Mucosa of descending colon (tissue), 3 donors: ENCODE measurements at regions not wholly inside any gene's neighbourhood (a gene's known extent, or its start where the extent isn't known, plus 50 kb on each side); places are given as distances from the start of the nearest gene placed in this dataset.

Source experiments
- ATAC-seq: fragments of 200-7000 bp; cut with Tn5 transposase; one replicate; pipeline ENCODE4 v1.9.1; 2020; ENCODE audit warnings: mild to moderate bottlenecking, moderate library complexity
- DNase-seq, 3 donors: peaks; one replicate each; pipeline ENCODE4 v3.0.0-alpha.2; 2020
- H3K36me3 ChIP-seq: fragments of 200-600 bp; one replicate; pipeline ENCODE4 v1.8.0; 2021; ENCODE audit warnings: low read depth, mild to moderate bottlenecking
- H3K4me1 ChIP-seq: fragments of 200-600 bp; one replicate; pipeline ENCODE4 v1.8.0; 2021; ENCODE audit warnings: low read depth, mild to moderate bottlenecking
- H3K4me3 ChIP-seq: fragments of 200-600 bp; one replicate; pipeline ENCODE4 v1.8.0; 2021; ENCODE audit warnings: mild to moderate bottlenecking
- H3K9me3 ChIP-seq: fragments of 200-600 bp; one replicate; pipeline ENCODE4 v1.8.0; 2021; ENCODE audit warnings: mild to moderate bottlenecking
- CTCF ChIP-seq: fragments of 200-600 bp; IDR thresholded peaks from one replicate; pipeline ENCODE4 v1.8.0; 2022; ENCODE audit warnings: antibody characterized with exemption, mild to moderate bottlenecking
- intact Hi-C, 2 donors: fragments of 100-400 bp; cut with DNase I in 1 of 2; cut with micrococcal nuclease in 1 of 2; formaldehyde crosslinking; loops; one replicate each; pipeline versions ENCODE4 v1.11.0 to v1.11.1; 2022; cut with DNase I, micrococcal nuclease
- donor health status: DM: no; HTN: no; CAD: no; lungs with moderate emphysema.
- donor health status: DM: no; HTN: no; CAD: no.
- donor health status: DM: no; HTN: yes; CAD: no.

- ATAC-seq, result no peak
- TF ChIP-seq CTCF, result no peak
- no peak for DNase-seq
- Histone ChIP-seq H3K4me3 (no peak overlapping the region), H3K36me3 (no peaks in the 10 kb centered on the region), H3K4me1 (no peaks in the 10 kb centered on the region), H3K9me3 (peaks cover 6% of the 10 kb centered on the region)
- intact Hi-C loops, result no loop called here
Measured at GRCh38 chr19:30271816-30272215, 100.4 kb upstream of the ZNF536 start.

GRCh38 chr19:30272554-30272953, 99.6 kb upstream of the ZNF536 start:
- intact Hi-C loops, result no loop called here
- no peak for ATAC-seq
- Histone ChIP-seq H3K4me1 (no peaks in the 10 kb centered on the region), H3K9me3 (peaks cover 6% of the 10 kb centered on the region), H3K4me3 (no peak overlapping the region), H3K36me3 (no peaks in the 10 kb centered on the region)
- DNase-seq, result no peak
- TF ChIP-seq CTCF, result no peak

- H3K9me3 ChIP-seq, result peaks cover 6% of the 10 kb centered on the region
- no peaks in the 10 kb centered on the region for H3K36me3 ChIP-seq
- ATAC-seq, result no peak
- no peak for TF ChIP-seq CTCF
- intact Hi-C loops, result no loop called here
- no peak for DNase-seq
- H3K4me1 ChIP-seq, result no peaks in the 10 kb centered on the region
- no peak overlapping the region for H3K4me3 ChIP-seq
Measured at GRCh38 chr19:30273184-30273583, 99.0 kb upstream of the ZNF536 start.

GRCh38 chr19:30274987-30275386, 97.2 kb upstream of the ZNF536 start:
- Histone ChIP-seq H3K4me3 (no peak overlapping the region), H3K4me1 (no peaks in the 10 kb centered on the region), H3K9me3 (peaks cover 6% of the 10 kb centered on the region), H3K36me3 (no peaks in the 10 kb centered on the region)
- no peak for TF ChIP-seq CTCF
- intact Hi-C loops, result no loop called here
- DNase-seq (no peak), ATAC-seq (no peak)

- no peak overlapping the region for H3K4me3 ChIP-seq
- DNase-seq (no peak), ATAC-seq (no peak)
- H3K36me3 ChIP-seq, result no peaks in the 10 kb centered on the region
- intact Hi-C loops, result no loop called here
- H3K4me1 ChIP-seq, result no peaks in the 10 kb centered on the region
- peaks cover 6% of the 10 kb centered on the region for H3K9me3 ChIP-seq
- TF ChIP-seq CTCF, result no peak
Measured at GRCh38 chr19:30276011-30276882, 95.9 kb upstream of the ZNF536 start.
